Testis (tissue), 2 donors: ENCODE measurements at regions not wholly inside any gene's neighbourhood (a gene's known extent, or its start where the extent isn't known, plus 50 kb on each side); places are given as distances from the start of the nearest gene placed in this dataset.

ENCODE experiments used
- DNase-seq: peaks from one replicate; pipeline ENCODE4 v3.0.0-alpha.2; 2019
- H3K27ac ChIP-seq, 2 donors: fragments of 200-600 bp; sonication (generic); one replicate each; pipeline ENCODE4 v1.5.1; 2019
- H3K27me3 ChIP-seq: fragments of 200-600 bp; sonication (generic); one replicate; pipeline ENCODE4 v1.5.1; 2019
- H3K36me3 ChIP-seq: fragments of 200-600 bp; sonication (generic); one replicate; pipeline ENCODE4 v1.5.1; 2017; ENCODE audit warnings: low read depth; ENCODE audit errors: missing control alignments
- H3K4me1 ChIP-seq: fragments of 200-600 bp; sonication (generic); one replicate; pipeline ENCODE4 v1.5.1; 2019
- H3K4me3 ChIP-seq, 2 donors: fragments of 200-600 bp; sonication (generic); one replicate each; pipeline ENCODE4 v1.5.1; 2017 to 2019
- H3K9me3 ChIP-seq: fragments of 200-600 bp; sonication (generic); one replicate; pipeline ENCODE4 v1.5.1; 2017
- POLR2A ChIP-seq: fragments of 450-650 bp; IDR thresholded peaks from one replicate; pipeline ENCODE4 v1.6.1; 2017; ENCODE audit warnings: antibody characterized with exemption, mild to moderate bottlenecking, moderate library complexity
- WGBS, 2 donors: methylation state at CpG; one replicate each; pipeline ENCODE4 v1.1.5; 2018; 5-methylcytosine and 5-hydroxymethylcytosine counted together
- intact Hi-C: fragments of 100-400 bp; cut with DNase I; formaldehyde crosslinking; loops from one replicate; pipeline ENCODE4 v1.15.1; 2023; ENCODE audit warnings: low total_unique reads
- TF ChIP-seq, protein P1 (sequence below), 3 experiments: fragments of 450-650 bp in 2 of 3; fragments of 200-600 bp in 1 of 3; sonication (generic) in 1 of 3; IDR thresholded peaks; one replicate each; pipeline ENCODE4 v1.5.1; 2016 to 2019; ENCODE audit warnings: antibody characterized with exemption in 3 of 3, mild to moderate bottlenecking in 2 of 3, moderate library complexity in 1 of 3

DNA sequence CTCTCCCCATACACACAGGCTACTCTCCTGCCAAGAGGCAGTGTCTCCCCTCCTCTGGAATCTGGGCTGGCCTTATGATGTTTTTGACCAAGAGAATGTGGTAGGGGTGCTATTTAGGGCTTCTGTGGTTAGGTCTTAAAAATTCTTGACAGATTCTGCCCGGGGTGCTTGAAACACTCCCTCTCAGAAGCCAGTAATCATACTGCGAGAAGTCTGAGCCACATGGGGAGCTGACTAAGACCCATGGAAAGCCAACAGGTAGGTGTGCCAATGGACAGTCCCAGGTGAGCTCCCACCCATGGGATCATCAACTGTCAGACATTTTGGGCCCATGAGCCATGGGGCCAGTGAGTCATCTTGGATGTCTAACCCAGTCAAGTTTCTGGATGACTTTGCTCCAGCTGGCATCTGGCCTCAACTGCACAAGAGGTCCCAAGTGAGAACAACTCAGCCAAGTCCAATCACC is 315.7 kb downstream of the FBXW7 start:
- TF ChIP-seq, protein P1, sequence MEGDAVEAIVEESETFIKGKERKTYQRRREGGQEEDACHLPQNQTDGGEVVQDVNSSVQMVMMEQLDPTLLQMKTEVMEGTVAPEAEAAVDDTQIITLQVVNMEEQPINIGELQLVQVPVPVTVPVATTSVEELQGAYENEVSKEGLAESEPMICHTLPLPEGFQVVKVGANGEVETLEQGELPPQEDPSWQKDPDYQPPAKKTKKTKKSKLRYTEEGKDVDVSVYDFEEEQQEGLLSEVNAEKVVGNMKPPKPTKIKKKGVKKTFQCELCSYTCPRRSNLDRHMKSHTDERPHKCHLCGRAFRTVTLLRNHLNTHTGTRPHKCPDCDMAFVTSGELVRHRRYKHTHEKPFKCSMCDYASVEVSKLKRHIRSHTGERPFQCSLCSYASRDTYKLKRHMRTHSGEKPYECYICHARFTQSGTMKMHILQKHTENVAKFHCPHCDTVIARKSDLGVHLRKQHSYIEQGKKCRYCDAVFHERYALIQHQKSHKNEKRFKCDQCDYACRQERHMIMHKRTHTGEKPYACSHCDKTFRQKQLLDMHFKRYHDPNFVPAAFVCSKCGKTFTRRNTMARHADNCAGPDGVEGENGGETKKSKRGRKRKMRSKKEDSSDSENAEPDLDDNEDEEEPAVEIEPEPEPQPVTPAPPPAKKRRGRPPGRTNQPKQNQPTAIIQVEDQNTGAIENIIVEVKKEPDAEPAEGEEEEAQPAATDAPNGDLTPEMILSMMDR (IDR thresholded peaks at IDR 0.05): no peak
- no peak for TF ChIP-seq POLR2A
- Histone ChIP-seq H3K4me3 (no peak overlapping the region), H3K27ac (no peak overlapping the region), H3K36me3 (no peaks in the 10 kb centered on the region), H3K4me1 (no peaks in the 10 kb centered on the region), H3K9me3 (no peaks in the 10 kb centered on the region), H3K27me3 (no peaks in the 10 kb centered on the region)
- intact Hi-C loops: no loop called here
- 33 to 85% methylated on average over 1 to 2 of the region's 2 CpGs for WGBS, 2 donors
- no peak for DNase-seq

DNA sequence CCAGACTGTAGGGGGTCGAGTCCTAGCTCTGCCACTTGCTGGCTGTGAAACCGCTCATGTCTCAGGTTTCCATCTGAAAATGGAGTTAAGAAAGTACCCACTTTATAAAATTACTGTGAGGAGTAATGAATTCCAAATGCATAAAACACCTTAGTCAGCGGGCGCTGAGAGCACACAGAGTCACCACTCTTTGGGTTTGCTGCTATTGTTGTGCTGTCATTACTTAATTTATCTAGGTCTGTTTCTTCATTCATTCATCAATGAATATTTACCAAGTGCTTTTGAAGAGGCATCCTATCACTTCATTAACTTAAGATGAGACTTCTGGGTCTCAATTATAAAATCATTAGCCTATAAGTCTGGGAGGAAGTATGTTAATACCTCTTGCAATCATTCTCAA is 317.3 kb downstream of the FBXW7 start:
- no peak for DNase-seq
- Histone ChIP-seq H3K4me1 (no peaks in the 10 kb centered on the region), H3K9me3 (no peaks in the 10 kb centered on the region), H3K27ac (no peak overlapping the region), H3K4me3 (no peak overlapping the region), H3K27me3 (no peaks in the 10 kb centered on the region), H3K36me3 (no peaks in the 10 kb centered on the region)
- TF ChIP-seq, protein P1 (IDR thresholded peaks at IDR 0.05): no peak
- TF ChIP-seq POLR2A: no peak
- intact Hi-C loops: no loop called here
- WGBS, 2 donors: 87 to 89% methylated on average over 4 of the region's 4 CpGs

DNA sequence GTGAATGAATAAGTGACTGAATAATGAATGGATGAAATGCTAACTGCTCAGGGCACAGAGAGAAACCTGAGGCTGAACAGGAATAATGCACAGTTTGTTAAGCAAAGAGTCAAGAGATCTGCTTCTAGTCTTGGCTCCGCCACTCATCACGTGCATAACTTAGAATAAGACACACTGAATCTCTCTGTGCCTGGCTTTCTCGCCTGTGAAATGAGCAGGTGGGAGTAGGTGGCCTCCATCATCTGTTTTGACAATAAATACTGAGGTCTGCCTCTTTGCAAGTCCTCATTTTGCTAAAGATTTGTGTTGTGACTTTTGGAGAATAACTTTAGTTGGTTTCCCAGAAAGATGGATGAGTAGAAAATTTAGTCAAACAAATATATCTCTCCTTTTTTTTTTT is 318.0 kb downstream of the FBXW7 start:
- Histone ChIP-seq H3K27ac (no peak overlapping the region), H3K36me3 (no peaks in the 10 kb centered on the region), H3K4me1 (no peaks in the 10 kb centered on the region), H3K27me3 (no peaks in the 10 kb centered on the region), H3K4me3 (no peak overlapping the region), H3K9me3 (no peaks in the 10 kb centered on the region)
- intact Hi-C loops: no loop called here
- DNase-seq: no peak
- TF ChIP-seq, protein P1 (IDR thresholded peaks at IDR 0.05): no peak
- no peak for TF ChIP-seq POLR2A
- WGBS, 2 donors: 67 to 72% methylated on average over 3 of the region's 3 CpGs

DNA sequence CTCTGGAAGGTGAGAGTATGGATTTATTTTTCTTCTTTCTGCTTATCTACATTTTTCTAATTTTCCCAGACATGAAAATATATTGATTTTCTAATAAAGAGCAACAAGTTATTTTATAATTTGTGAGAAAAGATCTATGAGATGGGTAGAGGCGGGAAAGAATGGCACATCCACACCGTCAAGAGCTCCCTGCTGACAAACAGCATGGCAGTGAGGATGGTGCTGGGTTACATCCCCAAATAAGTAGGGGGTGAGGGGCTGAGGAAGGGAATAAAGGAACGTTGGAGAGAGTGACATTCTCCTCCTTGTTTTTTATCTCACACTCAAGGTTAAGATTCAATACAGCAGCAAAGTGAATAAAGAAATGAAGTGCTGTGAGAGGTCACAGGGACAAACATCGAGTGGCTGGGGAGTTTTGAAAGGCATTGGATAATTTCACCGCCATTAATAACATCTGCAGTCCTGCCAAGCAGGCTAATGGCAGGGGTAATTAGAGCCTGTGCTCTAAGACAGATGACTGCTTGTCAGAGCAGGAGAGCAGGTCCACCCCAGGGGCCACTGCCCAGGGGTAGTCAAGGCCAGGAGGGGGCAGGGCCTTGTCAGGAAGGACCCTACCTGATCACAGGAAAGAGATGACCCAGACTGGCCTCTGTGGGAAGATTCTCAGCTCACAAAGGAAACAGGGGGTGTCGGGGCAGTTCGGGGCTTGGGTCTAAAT is 323.8 kb downstream of the FBXW7 start:
- 53 to 61% methylated on average over 7 of the region's 7 CpGs for WGBS, 2 donors

More for the DNA sequence above, 323.8 kb downstream of the FBXW7 start:
- DNase-seq: no peak
- Histone ChIP-seq H3K9me3 (no peaks in the 10 kb centered on the region), H3K27me3 (no peaks in the 10 kb centered on the region), H3K4me1 (no peaks in the 10 kb centered on the region), H3K4me3 (no peak overlapping the region), H3K27ac (no peak overlapping the region), H3K36me3 (no peaks in the 10 kb centered on the region)
- intact Hi-C loops: no loop called here
- no peak for TF ChIP-seq POLR2A
- TF ChIP-seq, protein P1 (IDR thresholded peaks at IDR 0.05): no peak
